NCI-H2227 (cell line): ENCODE measurements at regions not wholly inside any gene's neighbourhood (a gene's known extent, or its start where the extent isn't known, plus 50 kb on each side); places are given as distances from the start of the nearest gene placed in this dataset.

ENCODE experiments used
- DNase-seq: peaks from one replicate; lab custom pipeline; 2025; ENCODE audit not compliant: unreplicated experiment; lab: John Stamatoyannopoulos, UW

DNA sequence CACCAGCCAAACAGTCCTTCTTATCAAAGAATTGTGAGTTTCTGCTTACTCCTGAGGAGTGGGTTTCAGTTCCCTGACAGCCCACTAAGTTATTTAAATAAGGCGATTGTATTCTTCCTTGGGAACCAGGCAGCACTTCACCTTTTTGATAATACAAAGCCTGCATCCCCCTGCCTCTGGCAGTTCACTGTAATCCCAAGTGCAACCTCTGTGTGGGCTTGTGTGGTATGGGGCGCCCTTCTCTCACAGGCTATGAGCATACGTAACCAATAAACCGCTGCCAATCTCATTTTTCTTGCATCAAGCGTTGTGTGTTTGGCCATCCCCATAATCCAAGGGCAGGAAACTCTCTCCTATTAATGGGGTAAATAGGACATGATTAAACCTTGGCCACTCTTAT, 1025.6 kb downstream of the NSUN3 start:
- no peak for DNase-seq

GRCh38 chr3:95097493-95097892, 1034.6 kb downstream of the NSUN3 start:
- DNase-seq: no peak

DNA sequence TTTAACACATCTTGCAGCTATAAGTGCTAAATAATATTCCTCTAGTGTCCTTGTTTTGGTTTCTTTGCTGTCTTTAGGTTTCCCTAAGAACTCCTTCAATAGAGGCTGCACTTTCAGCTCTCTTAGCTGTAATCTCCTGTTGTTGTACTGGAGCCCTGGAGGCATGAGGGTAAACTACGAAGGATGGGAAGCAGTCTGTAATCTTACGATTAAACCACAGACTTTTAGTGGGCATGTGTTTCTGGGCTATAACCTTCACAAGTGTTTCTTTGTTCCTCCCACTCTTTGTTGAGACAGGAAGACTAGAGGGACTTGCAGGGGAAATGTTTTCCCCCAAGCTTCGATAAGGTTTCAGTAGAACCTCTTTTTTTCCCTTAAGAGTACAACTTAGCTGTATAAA, 1058.1 kb downstream of the NSUN3 start:
- DNase-seq: no peak

- DNase-seq: no peak
Measured at GRCh38 chr3:95123104-95123503, 1060.2 kb downstream of the NSUN3 start.

DNA sequence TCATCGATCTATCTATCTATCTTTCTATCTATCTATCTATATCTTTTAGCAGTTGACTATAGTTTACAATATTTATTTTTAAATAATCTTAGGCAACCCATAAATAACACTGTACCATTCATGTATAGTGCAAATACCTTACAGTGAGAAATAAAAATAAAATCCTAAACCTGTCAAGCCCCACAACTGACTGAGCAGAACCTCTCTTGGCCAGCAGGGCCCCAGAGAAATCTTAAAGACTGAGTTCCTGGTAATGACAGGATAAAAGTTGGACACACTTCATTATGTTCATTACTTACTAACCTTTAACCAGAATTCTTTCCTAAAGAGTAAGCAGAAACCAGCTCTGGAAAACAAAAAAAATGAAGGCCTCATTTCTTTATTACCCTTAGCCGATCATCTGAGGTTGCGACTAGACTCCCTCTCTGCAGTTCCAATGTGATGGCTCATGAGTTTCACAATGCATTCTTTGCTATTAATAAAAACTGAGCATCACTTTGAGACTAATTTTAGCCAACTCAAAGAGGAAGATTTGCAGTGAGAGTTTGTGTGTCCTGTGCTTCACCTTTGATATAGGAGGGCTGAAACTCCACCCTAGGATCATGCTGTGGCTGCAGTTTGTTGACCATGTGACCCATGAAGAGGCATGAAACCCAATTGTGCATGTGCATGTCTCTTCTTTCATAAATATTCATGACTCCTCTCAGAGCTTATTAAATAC, 1072.0 kb downstream of the NSUN3 start:
- DNase-seq: no peak

GRCh38 chr3:95148107-95148506, 1085.2 kb downstream of the NSUN3 start:
- no peak for DNase-seq

GRCh38 chr3:95151590-95151989, 1088.7 kb downstream of the NSUN3 start:
- DNase-seq: no peak

DNA sequence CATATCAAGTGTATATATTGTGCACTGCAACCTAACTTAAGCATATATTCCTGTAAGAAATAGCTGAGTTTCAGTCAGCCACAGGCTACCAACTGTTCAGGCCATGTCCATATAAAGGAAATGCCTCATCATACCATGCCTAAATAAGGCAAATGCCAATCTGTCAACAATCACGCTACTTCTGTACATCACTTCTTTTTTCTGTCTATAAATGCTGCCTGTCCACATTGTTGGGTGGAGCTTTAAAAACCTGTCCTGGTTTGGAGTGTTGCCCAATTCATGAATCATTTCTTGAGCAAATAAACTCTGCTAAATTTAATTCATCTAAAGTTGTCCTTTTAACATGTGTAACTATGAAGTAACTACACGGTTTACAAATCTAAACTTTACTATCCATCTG, 1091.9 kb downstream of the NSUN3 start:
- DNase-seq: no peak

DNA sequence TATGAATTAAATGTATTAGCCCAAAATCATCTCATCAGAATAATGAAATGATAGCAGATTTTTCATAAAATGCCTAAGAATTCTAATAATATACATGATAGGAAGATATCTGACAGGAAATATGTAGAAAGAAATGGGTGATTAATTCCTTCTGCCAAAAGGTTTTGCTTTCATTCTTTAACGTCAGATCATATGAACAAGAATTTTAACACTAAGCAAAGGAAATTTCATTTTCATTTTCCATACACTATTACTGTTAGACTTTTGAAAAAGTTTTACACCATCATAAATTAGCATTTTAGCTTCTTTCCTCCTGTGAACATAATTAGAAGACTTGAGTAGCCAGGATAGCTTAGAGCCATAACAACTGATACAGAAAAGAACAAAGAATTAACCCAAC, 1099.9 kb downstream of the NSUN3 start:
- DNase-seq: no peak

DNA sequence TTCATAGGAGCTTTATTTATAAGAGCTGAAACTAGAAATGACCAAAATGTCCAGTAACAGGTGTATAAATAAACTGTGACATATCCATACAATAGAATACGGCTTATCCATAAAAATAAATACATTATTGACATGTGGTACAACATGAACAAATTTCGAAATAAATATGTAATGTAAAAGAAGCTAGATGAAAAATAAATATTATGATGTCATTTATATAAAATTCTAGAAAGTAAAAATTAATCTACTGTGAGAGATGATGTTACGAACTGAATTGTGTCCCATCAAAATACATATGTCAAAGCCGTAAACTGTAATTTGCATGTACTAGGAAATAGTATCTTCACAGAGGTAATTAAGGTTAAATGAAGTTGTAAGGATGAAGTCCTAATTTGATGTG, 1104.9 kb downstream of the NSUN3 start:
- no peak for DNase-seq

GRCh38 chr3:95168526-95168925, 1105.7 kb downstream of the NSUN3 start:
- no peak for DNase-seq

GRCh38 chr3:95172164-95172943, 1109.5 kb downstream of the NSUN3 start:
- no peak for DNase-seq

DNA sequence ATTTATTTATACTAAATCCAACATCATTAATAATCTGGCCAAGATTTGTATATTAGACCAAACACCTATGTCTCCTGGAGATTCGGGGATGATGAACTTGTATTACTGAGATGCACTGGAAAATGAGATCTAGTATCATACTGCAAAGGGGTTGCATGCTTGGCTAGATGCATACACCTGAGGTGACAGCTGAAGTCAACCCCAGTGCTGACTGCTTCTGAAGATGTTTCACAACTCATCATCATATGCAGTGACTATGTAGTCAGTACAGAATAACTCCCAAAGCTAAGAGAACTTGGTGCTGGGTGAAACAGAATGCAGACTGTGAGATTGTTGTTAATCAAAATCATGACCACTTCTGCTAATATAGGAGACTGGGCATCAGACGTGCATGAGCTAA, 1114.2 kb downstream of the NSUN3 start:
- no peak for DNase-seq

DNA sequence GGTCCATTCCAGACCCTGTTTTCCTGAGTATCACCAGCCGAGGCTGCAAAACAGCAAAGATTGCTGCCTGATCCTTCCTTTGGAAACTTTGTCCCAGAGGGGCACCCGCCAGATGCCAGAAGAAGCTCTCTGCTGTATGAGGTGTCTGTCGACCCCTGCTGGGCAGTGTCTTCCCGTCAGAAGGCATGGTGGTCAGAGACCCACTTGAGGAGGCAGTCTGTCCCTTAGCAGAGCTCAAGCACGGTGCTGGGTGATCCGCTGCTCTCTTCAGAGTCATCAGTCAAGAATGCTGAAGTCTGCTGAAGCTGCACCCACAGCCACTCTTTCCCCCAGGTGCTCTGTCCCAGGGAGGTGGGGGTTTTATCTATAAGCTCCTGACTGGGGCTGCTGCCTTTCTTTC, 1121.2 kb downstream of the NSUN3 start:
- DNase-seq: no peak

- no peak for DNase-seq
Measured at GRCh38 chr3:95189348-95189747, 1126.5 kb downstream of the NSUN3 start.

DNA sequence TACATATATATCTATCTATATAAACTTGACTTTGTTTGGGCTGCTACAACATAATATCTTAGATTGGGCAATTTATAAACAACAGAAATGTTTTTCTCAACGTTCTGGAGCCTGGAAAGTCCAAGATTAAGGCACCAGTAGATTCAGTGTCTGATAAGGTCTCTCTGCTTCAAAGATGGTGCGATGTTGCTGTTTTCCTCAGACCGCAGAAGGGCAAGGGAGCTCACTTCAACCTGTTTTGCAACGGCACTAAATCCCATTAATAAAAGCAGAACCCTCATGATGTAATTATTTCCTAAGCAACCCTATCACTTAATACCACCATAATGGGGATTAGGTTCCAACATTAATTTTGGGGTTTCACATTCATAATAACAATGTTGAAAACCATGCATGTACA, 1134.8 kb downstream of the NSUN3 start:
- DNase-seq: no peak

GRCh38 chr3:95200384-95200783, 1137.5 kb downstream of the NSUN3 start:
- DNase-seq: no peak

GRCh38 chr3:95210878-95211277, 1148.0 kb downstream of the NSUN3 start:
- no peak for DNase-seq

DNA sequence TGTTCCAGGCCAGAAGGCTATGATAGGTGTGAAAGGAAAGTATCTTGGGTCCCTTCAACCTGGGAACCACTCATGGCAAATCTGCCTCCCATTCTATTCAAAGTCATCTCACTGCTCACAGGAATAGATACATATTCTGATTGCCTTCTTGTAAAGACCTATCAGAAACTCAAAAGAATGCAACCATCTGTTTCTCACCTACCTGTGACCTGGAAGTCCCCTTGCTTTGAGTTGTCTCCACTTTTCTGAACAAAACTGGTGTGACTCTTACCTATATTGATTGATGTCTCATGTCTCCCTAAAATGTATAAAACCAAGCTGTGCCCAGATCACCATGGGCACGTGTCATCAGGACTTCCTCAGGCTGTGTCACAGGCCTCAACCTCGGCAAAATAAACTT, 1149.3 kb downstream of the NSUN3 start:
- DNase-seq: no peak

GRCh38 chr3:95215437-95215957, 1152.6 kb downstream of the NSUN3 start:
- no peak for DNase-seq

DNA sequence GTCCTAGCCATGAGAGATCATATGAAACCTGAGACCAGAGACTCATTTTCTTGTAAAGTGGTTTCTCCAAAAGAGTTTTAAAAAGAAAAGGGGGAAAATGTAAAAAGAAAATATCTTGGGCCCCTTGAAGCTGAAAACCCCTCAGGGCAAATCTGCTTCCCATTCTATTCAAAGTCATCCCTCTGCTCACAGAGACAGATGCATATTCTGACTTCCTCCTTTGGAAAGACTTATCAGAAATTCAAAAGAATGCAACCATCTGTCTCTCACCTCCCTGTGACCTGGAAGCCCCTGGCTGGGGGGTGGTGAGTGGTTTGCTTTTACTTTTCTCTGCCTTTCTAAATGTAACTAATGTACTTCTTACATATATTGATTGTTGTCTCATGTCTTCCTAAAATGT, 1154.8 kb downstream of the NSUN3 start:
- no peak for DNase-seq

- DNase-seq: no peak
Measured at GRCh38 chr3:95218484-95218883, 1155.6 kb downstream of the NSUN3 start.
